Kidney epithelial cell (primary cell): ENCODE measurements at regions not wholly inside any gene's neighbourhood (a gene's known extent, or its start where the extent isn't known, plus 50 kb on each side); places are given as distances from the start of the nearest gene placed in this dataset.

Source experiments
- DNase-seq: peaks from one replicate; pipeline ENCODE4 v3.0.0-alpha.2; 2010; ENCODE audit warnings: low read depth
- H3K27me3 ChIP-seq: 2 replicates; pipeline ENCODE4 v1.6.0; 2011; ENCODE audit warnings: low read length; ENCODE audit not compliant: control insufficient read depth, insufficient read depth
- H3K36me3 ChIP-seq: 2 replicates; pipeline ENCODE4 v1.5.1; 2011; ENCODE audit warnings: low read length; ENCODE audit not compliant: control insufficient read depth, insufficient read depth
- H3K4me3 ChIP-seq: 2 replicates; pipeline ENCODE4 v1.5.1; 2011; ENCODE audit warnings: low read depth, mild to moderate bottlenecking, control low read depth, low read length
- CTCF ChIP-seq: IDR thresholded peaks from 2 replicates; pipeline ENCODE4 v1.5.1; 2011; ENCODE audit warnings: mild to moderate bottlenecking, moderate library complexity, low read length, control low read depth, inconsistent platforms; ENCODE audit not compliant: insufficient read depth, poor library complexity, severe bottlenecking

- no peak for DNase-seq
- Histone ChIP-seq H3K4me3 (no peak overlapping the region), H3K36me3 (no peaks in the 10 kb centered on the region), H3K27me3 (no peaks in the 10 kb centered on the region)
- TF ChIP-seq CTCF: no peak
Observed at GRCh38 chr15:93154666-93155065, 65.7 kb upstream of the RGMA start.

- H3K4me3 ChIP-seq: no peak overlapping the region
- no peaks in the 10 kb centered on the region for H3K36me3 ChIP-seq
- TF ChIP-seq CTCF: no peak
- DNase-seq: no peak
- no peaks in the 10 kb centered on the region for H3K27me3 ChIP-seq
Observed at GRCh38 chr15:93152951-93153350, 63.9 kb upstream of the RGMA start.

- DNase-seq: no peak
- Histone ChIP-seq H3K4me3 (no peak overlapping the region), H3K36me3 (no peaks in the 10 kb centered on the region), H3K27me3 (no peaks in the 10 kb centered on the region)
- TF ChIP-seq CTCF: no peak
Observed at GRCh38 chr15:93152360-93152759, 63.3 kb upstream of the RGMA start.

- no peaks in the 10 kb centered on the region for H3K36me3 ChIP-seq
- no peak for DNase-seq
- H3K4me3 ChIP-seq: no peak overlapping the region
- no peaks in the 10 kb centered on the region for H3K27me3 ChIP-seq
- TF ChIP-seq CTCF: no peak
Observed at GRCh38 chr15:93150910-93151881, 62.2 kb upstream of the RGMA start.

GRCh38 chr15:93146601-93147000 is 57.6 kb upstream of the RGMA start:
- Histone ChIP-seq H3K36me3 (no peaks in the 10 kb centered on the region), H3K27me3 (no peaks in the 10 kb centered on the region), H3K4me3 (no peak overlapping the region)
- no peak for TF ChIP-seq CTCF
- DNase-seq: no peak
